SK-N-MC (cell line): ENCODE measurements at regions not wholly inside any gene's neighbourhood (a gene's known extent, or its start where the extent isn't known, plus 50 kb on each side); places are given as distances from the start of the nearest gene placed in this dataset.

Experiments
- DNase-seq: peaks from one replicate; pipeline ENCODE4 v3.0.0-alpha.2; 2011; ENCODE audit warnings: low read depth, low spot score
- H3K27ac ChIP-seq: fragments of 200-600 bp; sonication (generic); 2 replicates; pipeline ENCODE4 v1.5.1; 2016; ENCODE audit warnings: mixed run types
- H3K36me3 ChIP-seq: fragments of 200-600 bp; sonication (generic); 2 replicates; pipeline ENCODE4 v1.6.1; 2017; ENCODE audit warnings: antibody characterized with exemption, low read length, mixed read lengths; ENCODE audit not compliant: insufficient read depth
- H3K4me3 ChIP-seq: fragments of 200-600 bp; sonication (generic); 2 replicates; pipeline ENCODE4 v1.5.1; 2016
- H3K9ac ChIP-seq: fragments of 200-600 bp; sonication (generic); 2 replicates; pipeline ENCODE4 v1.8.0; 2017; ENCODE audit warnings: mixed run types, mixed read lengths; ENCODE audit not compliant: insufficient read length
- H3K9me3 ChIP-seq: fragments of 200-600 bp; sonication (generic); 2 replicates; pipeline ENCODE4 v1.6.1; 2017; ENCODE audit warnings: low read depth, mild to moderate bottlenecking, antibody characterized with exemption, low read length, moderate library complexity, mixed read lengths
- EZH2 ChIP-seq: fragments of 200-600 bp; sonication (generic); IDR thresholded peaks from one replicate; pipeline ENCODE4 v1.6.1; 2017; ENCODE audit warnings: antibody characterized with exemption
- FOXP2 ChIP-seq: optimal IDR thresholded peaks from 2 replicates; pipeline ENCODE3; 2011; ENCODE audit warnings: mild to moderate bottlenecking, moderate library complexity; ENCODE audit not compliant: insufficient read depth; ENCODE audit errors: extremely low read length, control extremely low read depth
- POLR2AphosphoS5 ChIP-seq: IDR thresholded peaks from 2 replicates; pipeline ENCODE4 v1.6.1; 2012; ENCODE audit warnings: mild to moderate bottlenecking, low read depth, low read length, borderline replicate concordance

DNA sequence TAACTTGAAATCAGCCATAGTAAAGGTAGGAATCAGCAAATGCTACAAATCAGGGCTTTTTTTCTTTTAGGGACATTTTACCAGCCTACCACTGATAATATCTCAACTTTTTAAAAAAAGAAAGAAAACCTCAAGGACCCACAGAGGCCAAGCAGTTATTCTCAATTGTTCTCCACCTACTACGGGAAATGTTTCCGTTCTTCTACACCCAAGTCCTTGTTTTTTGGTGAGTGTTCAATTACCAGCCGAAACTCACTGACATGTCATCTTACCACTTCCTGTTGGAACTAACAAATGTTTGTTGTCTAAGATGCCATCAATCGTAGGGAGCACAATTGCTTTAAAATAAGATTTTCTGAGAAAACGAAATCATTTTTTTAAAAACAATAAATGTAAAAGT lies 50.2 kb upstream of the CDK1 start:
- H3K4me3 ChIP-seq = no peak overlapping the region
- no peaks in the 10 kb centered on the region for H3K9me3 ChIP-seq
- no peak for DNase-seq
- no peaks in the 10 kb centered on the region for H3K36me3 ChIP-seq
- no peak overlapping the region for H3K27ac ChIP-seq
- no peak for TF ChIP-seq FOXP2
- TF ChIP-seq EZH2 = no peak
- no peak for TF ChIP-seq POLR2AphosphoS5
- no peak overlapping the region for H3K9ac ChIP-seq

DNA sequence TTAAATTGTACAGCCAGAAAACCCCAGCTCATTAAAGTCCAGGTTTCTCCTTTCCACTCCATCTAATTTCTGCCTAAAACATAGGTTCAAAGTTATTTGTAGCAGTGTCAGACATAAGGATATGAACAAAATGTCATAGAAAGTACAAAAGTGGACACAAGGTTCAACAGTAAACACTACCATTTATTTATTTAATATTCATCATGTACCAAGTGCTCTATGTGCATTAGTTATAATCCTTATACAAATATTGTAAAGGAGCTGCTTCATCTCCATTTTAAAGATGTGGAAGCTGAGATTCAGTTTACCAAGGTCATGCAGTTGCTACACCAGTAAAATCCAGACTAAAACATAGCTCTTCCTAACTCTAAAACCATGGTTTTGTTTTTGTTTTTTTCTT lies 52.0 kb upstream of the CDK1 start:
- Histone ChIP-seq H3K36me3 (no peaks in the 10 kb centered on the region), H3K27ac (no peak overlapping the region), H3K9ac (no peak overlapping the region), H3K4me3 (no peak overlapping the region), H3K9me3 (no peaks in the 10 kb centered on the region)
- no peak for DNase-seq
- no peak for TF ChIP-seq POLR2AphosphoS5
- no peak for TF ChIP-seq EZH2
- TF ChIP-seq FOXP2 = no peak

DNA sequence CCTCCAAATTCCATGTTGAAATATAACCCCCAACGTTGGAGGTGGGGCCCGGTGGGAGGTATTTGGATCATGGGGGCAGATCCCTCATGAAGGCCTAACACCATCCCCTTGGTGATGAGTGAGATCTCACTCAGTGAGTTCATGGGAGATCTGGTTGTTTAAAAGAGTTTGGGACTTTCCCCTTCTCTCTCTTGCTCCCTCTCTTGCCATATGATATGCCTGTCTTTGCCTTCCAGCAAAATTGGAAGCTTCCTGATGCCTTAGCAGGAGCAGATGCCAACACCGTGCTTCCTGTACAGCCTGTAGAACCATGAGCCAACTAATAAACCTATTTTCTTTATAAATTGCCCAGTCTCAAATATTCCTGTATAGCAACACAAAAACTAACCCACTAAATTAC lies 55.7 kb upstream of the CDK1 start:
- H3K27ac ChIP-seq = no peak overlapping the region
- no peaks in the 10 kb centered on the region for H3K9me3 ChIP-seq
- H3K9ac ChIP-seq = no peak overlapping the region
- H3K4me3 ChIP-seq = no peak overlapping the region
- no peak for DNase-seq
- H3K36me3 ChIP-seq = no peaks in the 10 kb centered on the region
- TF ChIP-seq FOXP2 = no peak
- TF ChIP-seq POLR2AphosphoS5 = no peak
- no peak for TF ChIP-seq EZH2

DNA sequence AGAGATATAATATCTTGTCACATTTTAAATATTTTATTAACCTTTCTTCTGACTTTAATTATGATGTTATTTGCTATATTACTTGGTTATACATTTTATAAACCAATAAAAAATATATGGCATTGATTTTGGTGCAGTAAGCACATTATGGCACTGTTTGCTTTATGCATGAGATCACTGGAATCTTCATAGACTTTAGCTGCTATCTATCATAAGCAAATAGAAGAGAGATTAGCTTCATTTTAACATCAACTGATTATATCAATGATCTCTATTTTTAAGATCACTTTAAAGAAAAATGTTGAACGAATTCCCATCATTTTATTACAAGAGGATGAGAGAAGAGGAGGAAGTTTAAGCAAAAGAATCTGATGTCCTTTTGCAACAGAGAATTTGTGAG lies 58.6 kb upstream of the CDK1 start:
- DNase-seq = no peak
- Histone ChIP-seq H3K9me3 (no peaks in the 10 kb centered on the region), H3K4me3 (no peak overlapping the region), H3K36me3 (no peaks in the 10 kb centered on the region), H3K9ac (no peak overlapping the region), H3K27ac (no peak overlapping the region)
- TF ChIP-seq EZH2 (no peak), POLR2AphosphoS5 (no peak), FOXP2 (no peak)

DNA sequence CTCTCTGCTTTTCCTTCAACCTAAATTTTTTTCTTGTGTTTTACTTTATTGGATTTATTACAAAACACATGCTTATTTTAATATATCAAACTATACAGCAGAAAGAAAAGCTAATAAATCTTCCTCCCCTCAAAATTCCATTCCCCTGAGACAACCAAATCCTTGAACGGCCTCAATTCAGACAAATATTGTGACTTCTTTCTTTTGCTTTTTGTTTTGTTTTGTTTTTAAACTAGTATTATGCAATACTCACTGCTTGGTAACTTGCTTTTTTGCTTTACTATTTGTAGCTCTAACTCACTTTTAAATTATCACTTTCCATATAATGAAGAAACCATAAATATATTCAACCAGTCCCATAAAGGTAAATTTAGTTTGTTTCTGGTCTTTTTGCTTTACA lies 59.4 kb upstream of the CDK1 start:
- no peak for DNase-seq
- no peaks in the 10 kb centered on the region for H3K36me3 ChIP-seq
- TF ChIP-seq POLR2AphosphoS5 (no peak), FOXP2 (no peak), EZH2 (no peak)
- no peaks in the 10 kb centered on the region for H3K9me3 ChIP-seq
- no peak overlapping the region for H3K4me3 ChIP-seq
- H3K9ac ChIP-seq = no peak overlapping the region
- no peak overlapping the region for H3K27ac ChIP-seq

DNA sequence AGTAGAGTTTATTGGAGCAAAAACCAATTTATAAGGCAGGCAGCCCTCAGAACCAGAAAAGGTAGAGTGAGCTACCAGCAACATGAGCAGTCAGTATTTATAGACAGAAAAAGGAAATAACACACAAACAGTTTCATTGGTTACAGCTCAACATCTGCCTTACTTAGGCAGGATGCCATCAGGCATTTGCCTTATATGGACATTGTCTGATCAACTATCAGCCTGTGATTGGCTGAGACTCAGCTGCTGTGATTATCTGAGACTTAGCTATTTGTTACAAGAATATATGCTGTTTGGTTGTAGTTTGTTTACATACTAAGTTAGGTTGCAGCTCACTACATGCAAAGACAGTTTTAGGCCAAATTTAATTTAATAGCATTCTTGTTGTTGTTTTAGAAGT lies 60.4 kb upstream of the CDK1 start:
- DNase-seq = no peak
- Histone ChIP-seq H3K36me3 (no peaks in the 10 kb centered on the region), H3K4me3 (no peak overlapping the region), H3K9ac (no peak overlapping the region), H3K9me3 (no peaks in the 10 kb centered on the region), H3K27ac (no peak overlapping the region)
- no peak for TF ChIP-seq POLR2AphosphoS5
- no peak for TF ChIP-seq EZH2
- no peak for TF ChIP-seq FOXP2

DNA sequence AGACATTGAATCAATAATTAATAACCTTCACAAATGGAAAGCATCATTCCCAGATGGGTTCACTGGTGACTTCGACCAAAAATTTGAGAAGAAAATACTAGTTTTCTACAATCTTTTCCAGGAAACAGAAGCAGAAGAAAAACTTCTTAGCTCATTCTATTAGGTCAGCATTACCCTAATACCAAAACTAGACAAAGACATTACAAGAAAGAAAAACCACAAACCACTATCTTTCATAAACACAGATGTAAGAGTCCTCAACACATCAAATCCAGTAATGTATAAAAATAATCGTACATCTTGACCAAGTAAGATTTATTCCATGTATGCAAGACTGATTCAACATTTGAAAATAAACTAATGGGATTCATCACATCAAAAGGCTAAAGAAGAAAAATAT lies 64.0 kb upstream of the CDK1 start:
- DNase-seq = no peak
- Histone ChIP-seq H3K9ac (no peak overlapping the region), H3K9me3 (no peaks in the 10 kb centered on the region), H3K36me3 (no peaks in the 10 kb centered on the region), H3K27ac (no peak overlapping the region), H3K4me3 (no peak overlapping the region)
- TF ChIP-seq POLR2AphosphoS5 (no peak), EZH2 (no peak), FOXP2 (no peak)

DNA sequence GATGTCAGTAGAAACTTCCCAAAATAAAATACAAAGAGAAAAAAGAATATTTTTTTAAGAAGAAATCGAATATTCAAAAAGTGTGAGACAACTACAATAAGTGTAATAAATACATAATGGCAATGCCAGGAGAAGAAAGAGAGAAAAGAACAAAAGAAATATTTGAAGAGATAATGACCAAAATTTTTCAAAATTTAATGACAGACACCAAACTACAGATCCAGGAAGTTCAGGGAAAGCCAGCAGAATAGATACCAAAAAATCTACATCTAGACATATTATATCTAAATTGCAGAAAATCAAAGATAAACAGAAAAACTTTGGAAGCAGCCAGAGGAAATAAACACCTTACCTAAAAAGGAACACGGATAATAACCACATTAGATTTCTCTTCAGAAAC lies 66.8 kb upstream of the CDK1 start:
- no peak for TF ChIP-seq POLR2AphosphoS5
- no peak for TF ChIP-seq FOXP2
- TF ChIP-seq EZH2 = no peak
- H3K9me3 ChIP-seq = no peaks in the 10 kb centered on the region
- no peak for DNase-seq
- no peaks in the 10 kb centered on the region for H3K36me3 ChIP-seq
- no peak overlapping the region for H3K4me3 ChIP-seq
- no peak overlapping the region for H3K27ac ChIP-seq
- H3K9ac ChIP-seq = no peak overlapping the region

DNA sequence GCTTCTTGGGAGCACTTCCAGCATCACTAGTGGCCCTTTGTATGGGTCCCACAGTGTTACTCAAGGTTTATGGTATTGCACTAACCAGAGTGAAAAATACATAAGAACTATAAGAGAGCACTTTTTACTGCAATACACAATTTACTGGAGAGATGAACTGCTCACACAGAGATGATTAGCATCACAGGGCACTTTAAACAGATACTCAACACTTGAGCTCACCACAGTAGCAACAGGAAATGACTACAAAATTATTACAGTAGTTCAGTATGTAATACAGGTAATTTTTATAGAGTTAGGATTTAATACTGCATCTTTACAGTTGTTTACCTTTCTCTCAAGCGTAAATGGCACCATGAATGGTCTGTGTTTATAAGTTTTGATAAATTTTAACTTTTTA lies 68.2 kb upstream of the CDK1 start:
- TF ChIP-seq FOXP2 (no peak), POLR2AphosphoS5 (no peak), EZH2 (no peak)
- Histone ChIP-seq H3K4me3 (no peak overlapping the region), H3K9ac (no peak overlapping the region), H3K27ac (no peak overlapping the region), H3K36me3 (no peaks in the 10 kb centered on the region), H3K9me3 (no peaks in the 10 kb centered on the region)
- DNase-seq = no peak

DNA sequence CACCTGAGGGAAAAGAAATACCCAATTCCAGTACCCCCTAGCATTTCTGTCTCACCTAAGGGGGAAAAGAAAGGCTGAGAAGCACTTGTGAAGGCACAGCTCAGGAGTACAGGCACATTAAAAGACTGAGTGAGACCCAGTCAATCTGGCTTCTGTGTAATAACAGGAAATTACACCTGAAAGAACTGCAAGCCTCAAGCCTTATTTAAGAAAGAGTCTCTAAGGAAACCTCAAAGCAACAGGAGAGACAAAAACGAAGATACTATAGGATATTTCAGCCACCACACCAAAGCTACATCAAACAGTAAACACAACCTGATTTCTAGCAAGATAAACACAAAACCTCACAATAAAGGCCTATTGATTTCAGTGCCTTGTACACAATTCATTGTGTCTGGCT lies 69.6 kb upstream of the CDK1 start:
- Histone ChIP-seq H3K9me3 (no peaks in the 10 kb centered on the region), H3K36me3 (no peaks in the 10 kb centered on the region), H3K9ac (no peak overlapping the region), H3K27ac (no peak overlapping the region), H3K4me3 (no peak overlapping the region)
- TF ChIP-seq POLR2AphosphoS5 (no peak), EZH2 (no peak), FOXP2 (no peak)
- no peak for DNase-seq
